Mammary epithelial cell (primary cell): ENCODE measurements at regions not wholly inside any gene's neighbourhood (a gene's known extent, or its start where the extent isn't known, plus 50 kb on each side); places are given as distances from the start of the nearest gene placed in this dataset.

Experiments
- CTCF ChIP-seq, 2 donors: IDR thresholded peaks in 1 of 2; conservative IDR thresholded peaks in 1 of 2; 2 replicates each; pipeline ENCODE4 v1.5.1; 2011 to 2012; ENCODE audit warnings: inconsistent platforms in 2 of 2, low read length in 2 of 2, mild to moderate bottlenecking in 2 of 2, control low read depth in 1 of 2, low read depth in 1 of 2; ENCODE audit not compliant: insufficient read depth in 1 of 2; ENCODE audit errors: extremely low read depth in 1 of 2
- EZH2 ChIP-seq: IDR thresholded peaks from 2 replicates; pipeline ENCODE4 v1.6.1; 2012; ENCODE audit warnings: low read length, inconsistent platforms, borderline replicate concordance

DNA sequence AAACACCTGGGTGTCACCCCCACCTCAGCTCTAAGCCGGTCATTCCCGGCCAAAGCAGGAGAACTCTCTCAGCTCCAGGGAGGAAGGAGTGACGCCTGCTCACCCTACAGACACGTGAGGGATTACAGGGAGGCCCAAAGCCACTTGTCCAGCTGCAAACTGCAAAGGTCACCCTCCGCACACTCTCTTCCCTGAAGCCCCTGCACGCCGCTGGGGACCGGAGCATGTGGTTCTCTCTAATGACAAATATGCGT, 108.0 kb upstream of the ID2 start:
- no peak for TF ChIP-seq CTCF (conservative IDR thresholded peaks at IDR 0.05 in 1 of 2, IDR thresholded peaks at IDR 0.05 in 1 of 2; ENCODE audit: extremely low read depth in 1 of 2, insufficient read depth in 1 of 2, low read depth in 1 of 2, low read length in 2 of 2)
- no peak for TF ChIP-seq EZH2
